ENCODE measurements at regions not wholly inside any gene's neighbourhood (a gene's known extent, or its start where the extent isn't known, plus 50 kb on each side); places are given as distances from the start of the nearest gene placed in this dataset.

- no peak for DNase-seq (ENCODE audit: low spot score)
These were observed 63.9 kb upstream of the BARHL2 start for GRCh38 chr1:90780981-90781380.

- DNase-seq (ENCODE audit: low spot score), result no peak
These were observed 62.5 kb upstream of the BARHL2 start for GRCh38 chr1:90779573-90779972.

GRCh38 chr1:90778486-90778885 lies 61.4 kb upstream of the BARHL2 start:
- no peak for DNase-seq (ENCODE audit: low spot score)

DNA sequence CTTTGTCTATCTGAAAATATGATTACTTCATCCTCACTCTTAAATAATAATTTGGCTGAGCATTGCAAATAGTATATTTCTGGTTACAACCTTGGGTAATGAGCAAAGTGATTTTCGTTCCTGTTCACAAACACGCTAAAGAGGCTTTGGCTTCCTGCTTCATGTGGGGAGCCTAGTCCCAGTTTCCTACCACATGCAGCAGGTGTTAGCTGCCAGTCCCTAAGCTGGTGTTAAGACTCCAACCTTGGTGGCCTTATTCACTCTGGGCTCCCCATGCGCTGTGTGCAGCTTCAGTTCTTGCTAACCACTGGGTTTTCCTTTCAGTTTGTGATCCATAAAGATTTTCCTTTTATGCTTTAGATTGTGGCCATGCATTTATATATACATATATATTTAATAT lies 56.7 kb upstream of the BARHL2 start:
- no peak for DNase-seq (ENCODE audit: low spot score)

GRCh38 chr1:90768826-90769225 lies 51.7 kb upstream of the BARHL2 start:
- no peak for DNase-seq (ENCODE audit: low spot score)

GRCh38 chr1:90768098-90768497 lies 51.0 kb upstream of the BARHL2 start:
- DNase-seq (ENCODE audit: low spot score), result no peak
